NAMALWA (cell line): ENCODE measurements at regions not wholly inside any gene's neighbourhood (a gene's known extent, or its start where the extent isn't known, plus 50 kb on each side); places are given as distances from the start of the nearest gene placed in this dataset.

Source experiments
- DNase-seq: peaks from one replicate; pipeline ENCODE4 v3.0.0-alpha.2; 2015; ENCODE audit warnings: low spot score

- DNase-seq, result no peak
These were observed 137.9 kb downstream of the PJA1 start for GRCh38 chrX:69027181-69028005.

- DNase-seq, result no peak
These were observed 139.4 kb downstream of the PJA1 start for GRCh38 chrX:69025802-69026301.

- no peak for DNase-seq
These were observed 140.3 kb downstream of the PJA1 start for GRCh38 chrX:69024931-69025330.

GRCh38 chrX:69024161-69024736, 141.0 kb downstream of the PJA1 start:
- DNase-seq, result no peak

- no peak for DNase-seq
These were observed 142.8 kb downstream of the PJA1 start for GRCh38 chrX:69022430-69022829.

- DNase-seq, result no peak
These were observed 143.9 kb downstream of the PJA1 start for GRCh38 chrX:69021141-69021960.

GRCh38 chrX:69020316-69020715, 144.9 kb downstream of the PJA1 start:
- no peak for DNase-seq

GRCh38 chrX:69019073-69019890, 146.0 kb downstream of the PJA1 start:
- no peak for DNase-seq

- no peak for DNase-seq
These were observed 146.7 kb downstream of the PJA1 start for GRCh38 chrX:69018416-69019072.

- no peak for DNase-seq
These were observed 148.8 kb downstream of the PJA1 start for GRCh38 chrX:69016293-69016941.

GRCh38 chrX:69015564-69016292, 149.5 kb downstream of the PJA1 start:
- no peak for DNase-seq

- DNase-seq, result no peak
These were observed 150.1 kb downstream of the PJA1 start for GRCh38 chrX:69015156-69015555.

GRCh38 chrX:69014200-69014599, 151.1 kb downstream of the PJA1 start:
- no peak for DNase-seq

- DNase-seq, result no peak
These were observed 154.9 kb downstream of the PJA1 start for GRCh38 chrX:69010339-69010738.

GRCh38 chrX:69000877-69001276, 164.4 kb downstream of the PJA1 start:
- no peak for DNase-seq

- no peak for DNase-seq
These were observed 165.3 kb downstream of the PJA1 start for GRCh38 chrX:68999931-69000330.

GRCh38 chrX:68999356-68999755, 165.9 kb downstream of the PJA1 start:
- no peak for DNase-seq

GRCh38 chrX:68998716-68999115, 166.5 kb downstream of the PJA1 start:
- no peak for DNase-seq

- no peak for DNase-seq
These were observed 167.3 kb downstream of the PJA1 start for GRCh38 chrX:68997911-68998310.

GRCh38 chrX:68997511-68997910, 167.7 kb downstream of the PJA1 start:
- no peak for DNase-seq
